ENCODE measurements at regions not wholly inside any gene's neighbourhood (a gene's known extent, or its start where the extent isn't known, plus 50 kb on each side); places are given as distances from the start of the nearest gene placed in this dataset.

DNA sequence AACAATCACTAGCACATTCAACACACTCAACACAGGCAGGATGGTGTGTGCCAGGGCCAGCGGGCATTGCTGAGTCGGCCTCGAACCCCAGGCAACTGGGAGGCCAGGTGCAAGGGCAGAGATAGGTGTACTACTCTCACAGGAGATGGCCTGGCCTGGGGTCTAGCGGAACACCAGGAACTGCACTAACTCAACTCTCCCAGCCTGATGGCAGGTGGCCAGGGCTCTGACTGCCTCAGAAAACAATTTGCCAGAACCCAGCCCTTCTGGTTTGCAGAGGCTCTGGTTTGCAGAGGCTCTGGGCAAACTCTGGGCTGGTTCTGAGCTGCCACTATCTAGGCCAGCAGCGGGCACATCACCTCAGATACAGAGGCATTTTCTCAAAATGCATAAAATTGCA is 229.2 kb upstream of the CHRNA7 start:
- no peak for DNase-seq (ENCODE audit: extremely low read depth in 1 of 2, low read depth in 1 of 2)

DNA sequence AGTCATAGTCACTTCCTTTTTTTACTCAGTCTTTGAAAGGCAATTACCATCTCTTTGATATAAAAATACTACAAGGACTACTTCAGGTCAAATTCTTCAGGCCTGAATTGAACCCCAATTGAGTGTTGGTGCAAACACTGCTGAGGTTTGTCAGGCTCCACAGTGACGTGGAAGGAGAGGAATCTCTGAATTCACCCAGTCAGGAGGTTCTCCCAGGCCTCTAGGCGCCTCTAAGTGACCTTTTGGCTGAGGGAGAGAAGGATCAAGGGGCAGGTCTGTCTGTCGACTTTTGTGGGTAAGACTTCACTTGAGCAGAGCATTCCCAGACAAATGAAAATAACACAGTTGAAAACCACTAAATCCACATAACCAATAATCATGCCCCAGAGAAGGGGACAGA is 227.6 kb upstream of the CHRNA7 start:
- DNase-seq (ENCODE audit: extremely low read depth in 1 of 2, low read depth in 1 of 2), result no peak

DNA sequence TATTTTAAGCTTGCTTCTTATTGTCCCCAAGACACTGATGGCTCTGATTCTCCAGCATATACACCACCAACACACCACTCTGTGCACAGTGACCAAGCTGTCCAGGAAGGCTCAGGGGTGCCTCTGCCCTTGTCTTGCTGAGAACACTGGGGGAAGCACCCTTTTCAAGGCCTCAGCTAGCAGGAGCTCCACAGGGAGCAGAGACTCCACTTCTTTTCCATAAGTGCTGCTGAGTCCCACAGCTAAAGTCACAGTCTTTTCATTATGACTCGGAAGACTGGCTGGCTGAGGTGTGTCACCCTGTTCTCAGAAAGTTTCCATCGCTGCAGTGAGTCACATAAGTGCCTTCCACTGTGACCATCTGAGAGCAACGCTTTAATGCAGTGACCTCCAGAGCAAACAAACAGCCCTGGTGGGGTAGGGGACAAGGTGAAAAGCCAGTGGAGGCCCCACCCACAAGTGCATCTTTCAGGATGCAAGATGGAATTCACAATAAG is 226.9 kb upstream of the CHRNA7 start:
- peak in 1 of 2 donors; percentile 2 for DNase-seq (ENCODE audit: extremely low read depth in 1 of 2, low read depth in 1 of 2)

DNA sequence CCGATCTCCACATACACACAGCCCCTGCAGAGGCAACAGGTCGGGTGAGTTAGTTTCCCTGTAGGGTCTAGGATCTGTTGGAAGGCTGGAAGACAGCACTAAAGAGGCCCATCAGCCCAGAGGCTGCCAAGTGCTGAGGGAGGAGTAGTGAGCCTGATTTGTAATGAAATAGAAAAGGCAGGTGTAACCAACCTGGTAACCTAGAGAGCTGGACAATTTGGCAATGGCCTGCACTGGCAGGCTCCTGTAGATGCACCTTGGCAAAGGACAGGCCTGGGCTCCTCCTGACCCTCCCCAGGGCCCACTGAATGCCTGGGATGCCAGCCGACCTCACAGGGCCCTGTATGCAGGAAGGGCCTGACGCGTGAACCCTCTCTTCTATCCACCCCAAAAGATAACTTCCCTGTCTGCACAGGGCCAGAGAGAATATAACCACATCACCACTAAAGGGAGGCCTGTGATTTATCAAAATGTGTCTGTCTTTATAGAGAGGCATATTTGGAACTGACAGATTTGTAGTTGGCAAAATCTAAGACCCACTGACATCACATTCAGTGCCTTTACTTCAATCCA is 225.1 kb upstream of the CHRNA7 start:
- DNase-seq (ENCODE audit: extremely low read depth in 1 of 2, low read depth in 1 of 2), result no peak

DNA sequence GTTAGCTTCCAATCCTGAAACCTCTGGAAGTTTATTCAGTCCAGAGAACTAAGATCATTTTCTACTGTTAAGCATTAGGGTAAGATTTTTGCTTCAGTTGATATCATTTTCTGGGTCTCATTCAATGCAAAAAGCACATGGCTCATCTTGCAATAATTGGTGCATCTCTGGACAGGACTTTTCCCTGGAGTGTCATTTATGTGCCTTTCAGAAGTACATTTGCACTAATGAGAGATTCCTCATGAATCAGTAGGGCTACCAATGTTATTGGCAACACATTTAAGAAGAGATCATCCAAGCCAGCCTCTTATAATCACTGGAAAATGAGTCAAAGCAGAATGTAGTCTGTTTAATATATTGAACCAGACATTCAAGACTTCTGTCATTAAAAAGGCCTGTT is 224.2 kb upstream of the CHRNA7 start:
- no peak for DNase-seq (ENCODE audit: extremely low read depth in 1 of 2, low read depth in 1 of 2)

DNA sequence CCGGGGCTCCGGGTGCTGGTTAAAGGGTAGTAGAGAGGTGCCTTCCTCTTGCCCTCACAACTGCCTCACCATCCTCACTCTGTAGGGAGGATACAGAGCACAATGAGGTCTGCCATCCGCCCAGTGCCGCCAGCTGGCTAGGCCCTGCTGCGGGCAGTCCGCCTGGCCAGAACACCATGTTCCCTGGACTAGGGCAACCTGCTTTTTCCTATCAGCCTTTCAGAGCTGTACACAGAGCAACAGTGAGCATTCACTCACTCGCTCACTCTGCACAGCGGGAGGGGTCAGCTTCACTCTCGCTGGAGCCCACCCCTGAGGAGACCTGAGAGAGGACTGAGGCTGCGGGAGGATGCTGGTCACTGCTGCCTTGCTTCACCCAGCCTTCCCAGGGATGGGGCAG is 218.7 kb upstream of the CHRNA7 start:
- no peak for DNase-seq (ENCODE audit: extremely low read depth in 1 of 2, low read depth in 1 of 2)

DNA sequence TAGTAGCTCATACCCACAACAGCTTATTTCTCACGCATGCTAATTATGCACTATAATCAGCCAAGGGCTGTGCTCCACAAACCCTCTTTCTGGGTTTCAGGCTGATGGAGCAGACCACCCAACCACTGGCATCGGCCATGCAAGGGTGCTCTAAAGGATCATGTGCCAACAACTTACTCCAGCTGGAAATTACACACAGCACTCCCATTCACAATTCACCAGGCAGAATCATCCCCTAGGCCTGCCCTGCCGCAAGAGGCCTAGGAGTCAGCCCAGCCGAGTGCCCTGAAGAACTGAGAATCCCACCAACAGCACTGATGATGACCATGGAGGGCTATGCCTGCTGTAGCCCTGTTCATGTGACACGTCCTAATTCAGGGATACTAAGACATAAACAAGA is 216.2 kb upstream of the CHRNA7 start:
- DNase-seq (ENCODE audit: extremely low read depth in 1 of 2, low read depth in 1 of 2), result no peak

DNA sequence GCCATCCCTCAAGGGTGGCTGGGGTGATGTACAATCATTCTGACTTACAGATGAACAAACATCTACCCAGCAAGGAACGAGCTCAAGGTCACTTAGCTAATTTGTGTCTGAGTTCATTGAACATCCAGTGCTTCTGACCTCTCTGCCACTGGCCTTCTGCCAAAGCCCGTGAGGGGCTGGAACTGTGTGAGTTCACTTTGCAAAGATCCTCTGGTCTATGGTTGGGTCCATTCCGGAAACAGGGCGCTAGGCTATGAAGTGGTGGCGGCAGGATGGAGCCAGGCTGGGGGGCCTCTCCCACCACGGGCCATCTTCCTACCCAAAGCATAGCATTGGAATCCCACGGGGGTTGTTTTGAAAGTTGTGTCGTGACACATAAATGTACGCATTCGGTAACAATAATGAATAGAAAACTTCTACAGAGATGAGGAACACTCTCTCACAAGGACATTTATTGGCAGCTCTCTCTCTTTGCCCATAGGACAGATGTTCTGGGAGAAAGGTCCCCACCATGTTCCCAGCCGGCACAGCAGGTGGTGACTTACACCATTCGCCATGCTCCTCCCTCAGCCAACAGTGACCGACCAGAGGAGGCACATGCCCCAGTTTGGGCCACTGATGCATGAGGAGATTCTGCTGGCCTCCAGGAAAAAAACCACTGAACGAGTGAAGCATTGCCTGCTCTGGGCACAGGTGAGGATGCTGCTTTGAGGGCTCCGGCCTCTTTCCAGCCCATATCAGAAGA is 214.7 kb upstream of the CHRNA7 start:
- no peak for DNase-seq (ENCODE audit: extremely low read depth in 1 of 2, low read depth in 1 of 2)

DNA sequence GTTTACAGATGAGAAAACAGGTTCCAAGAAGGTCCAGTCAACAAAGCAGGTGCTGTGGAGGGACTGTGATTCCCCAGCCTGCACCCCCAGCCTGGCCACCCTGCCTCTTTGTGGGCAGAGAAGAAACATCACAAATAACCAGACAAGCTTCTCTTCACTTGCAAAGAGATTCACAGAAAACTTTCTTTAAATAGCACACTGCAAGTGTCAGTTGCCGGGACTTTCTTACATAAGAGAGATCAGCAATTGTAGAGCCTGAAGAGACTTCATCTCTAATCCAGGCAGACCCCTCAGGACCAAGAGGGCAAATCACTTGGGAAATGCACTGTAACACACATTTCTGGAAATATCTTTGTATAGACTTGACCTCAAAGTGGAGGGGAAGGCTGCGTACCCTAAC is 207.9 kb upstream of the CHRNA7 start:
- no peak for DNase-seq (ENCODE audit: extremely low read depth in 1 of 2, low read depth in 1 of 2)

DNA sequence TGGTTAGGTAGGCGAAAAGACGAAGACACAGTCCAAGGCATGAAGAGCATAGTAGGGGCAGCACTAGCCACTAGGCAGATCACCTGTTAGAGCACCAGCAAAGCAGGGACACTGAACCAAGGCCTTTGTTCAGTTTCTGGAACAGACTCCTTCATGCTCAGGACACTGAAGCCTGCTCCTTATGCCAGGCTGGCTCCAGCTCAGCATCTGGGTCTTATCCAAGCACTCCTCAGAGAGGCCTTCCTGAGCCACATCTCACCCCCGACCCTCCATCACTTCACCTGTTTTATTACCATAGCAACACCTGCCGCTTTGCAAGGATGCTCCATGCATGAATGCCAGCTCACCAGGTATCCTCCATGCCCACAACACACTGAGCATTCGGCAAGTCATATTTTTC is 206.3 kb upstream of the CHRNA7 start:
- DNase-seq (ENCODE audit: extremely low read depth in 1 of 2, low read depth in 1 of 2), result no peak

DNA sequence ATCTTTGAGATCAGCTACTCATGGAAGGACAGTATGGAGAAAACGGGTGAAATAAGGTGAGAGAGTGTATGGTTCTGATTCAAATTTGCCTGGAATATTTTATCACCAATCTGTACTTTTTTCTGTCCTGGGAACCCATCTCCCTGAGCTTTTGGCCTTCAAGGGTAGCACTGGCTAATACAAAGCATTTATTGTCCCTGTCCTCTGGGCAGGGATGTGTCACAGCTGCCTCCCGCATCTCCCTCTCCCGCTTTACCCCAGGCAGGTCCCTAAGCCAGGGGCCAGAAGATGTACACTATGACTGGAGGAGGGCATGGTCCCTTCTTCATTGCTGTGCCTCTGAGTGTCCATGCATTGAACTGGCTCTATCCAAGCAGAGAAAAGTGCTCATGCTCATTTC is 201.7 kb upstream of the CHRNA7 start:
- DNase-seq (ENCODE audit: extremely low read depth in 1 of 2, low read depth in 1 of 2), result no peak

DNA sequence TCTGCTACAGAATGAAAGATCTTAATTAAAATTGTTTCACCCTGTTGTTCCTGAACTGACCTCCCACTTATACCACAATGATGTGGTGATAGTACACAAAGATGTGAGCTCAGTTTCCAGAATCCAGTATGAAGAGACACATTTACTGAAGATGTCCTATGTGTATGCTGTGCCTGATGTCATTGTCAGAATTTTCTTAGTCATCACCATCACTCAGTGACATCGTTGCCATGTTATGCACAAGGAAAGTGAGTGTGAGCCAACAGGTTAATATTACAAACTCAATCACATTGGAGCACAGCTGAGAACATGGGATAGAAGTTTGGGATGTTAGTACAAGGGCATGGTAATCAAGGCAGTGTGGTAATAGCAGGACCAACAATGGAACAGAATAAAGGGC is 199.7 kb upstream of the CHRNA7 start:
- DNase-seq (ENCODE audit: extremely low read depth in 1 of 2, low read depth in 1 of 2), result no peak

DNA sequence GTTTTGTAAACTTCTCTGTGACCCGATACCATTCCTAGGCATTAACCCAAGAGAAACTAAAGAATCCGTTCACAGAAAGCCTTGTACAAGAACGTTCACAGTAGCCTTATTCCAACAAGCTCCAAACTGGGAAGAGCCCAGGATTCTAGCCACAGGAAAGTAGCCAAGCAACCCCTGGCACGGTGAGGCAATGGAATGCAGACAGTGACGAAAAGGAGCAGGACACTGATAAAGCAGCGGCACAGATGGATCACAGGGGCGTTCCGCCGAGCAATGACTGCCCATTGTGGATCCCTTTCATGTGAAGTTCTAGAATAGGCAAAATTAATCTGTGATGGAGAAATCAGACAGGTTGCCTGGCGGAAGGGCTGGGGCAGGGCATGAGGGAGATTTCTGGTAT is 198.7 kb upstream of the CHRNA7 start:
- no peak for DNase-seq (ENCODE audit: extremely low read depth in 1 of 2, low read depth in 1 of 2)

DNA sequence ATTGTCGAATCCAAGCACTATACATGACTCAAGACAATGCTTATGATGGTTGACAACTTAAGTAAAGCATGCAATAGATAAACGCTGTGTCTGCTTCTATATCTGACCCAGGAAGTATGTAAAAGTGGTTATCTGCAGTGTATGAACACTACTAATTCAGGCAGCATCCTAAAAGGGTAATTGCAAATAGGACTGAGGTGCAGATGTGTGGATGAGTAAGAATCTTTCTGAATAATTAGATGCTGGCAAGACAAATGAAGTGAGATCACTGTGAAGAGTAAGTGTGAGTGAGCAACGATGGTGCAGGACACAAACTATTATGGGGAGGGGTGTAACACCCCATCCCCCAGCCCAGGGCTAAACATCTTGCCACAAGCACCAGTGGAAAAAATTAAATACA is 195.7 kb upstream of the CHRNA7 start:
- DNase-seq (ENCODE audit: extremely low read depth in 1 of 2, low read depth in 1 of 2), result no peak

DNA sequence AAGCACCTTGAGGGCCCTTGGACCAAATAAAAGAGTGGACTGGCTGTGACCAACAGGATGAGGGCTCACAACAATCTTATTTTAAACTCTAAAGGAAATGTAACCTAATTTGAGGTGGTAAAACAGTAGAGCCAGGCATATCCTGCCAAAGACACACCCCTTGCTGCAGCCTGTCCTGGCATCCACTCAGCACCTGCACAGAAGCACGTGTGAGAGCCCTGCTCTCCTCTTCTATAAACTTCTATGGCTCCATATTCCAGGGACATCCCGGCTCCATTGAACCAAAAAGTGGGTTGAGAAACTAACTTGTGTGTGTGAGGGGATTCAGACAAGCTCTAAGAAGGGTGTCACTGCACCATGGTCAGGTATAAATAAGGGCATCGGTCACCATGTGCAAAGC is 190.9 kb upstream of the CHRNA7 start:
- no peak for DNase-seq (ENCODE audit: extremely low read depth in 1 of 2, low read depth in 1 of 2)

DNA sequence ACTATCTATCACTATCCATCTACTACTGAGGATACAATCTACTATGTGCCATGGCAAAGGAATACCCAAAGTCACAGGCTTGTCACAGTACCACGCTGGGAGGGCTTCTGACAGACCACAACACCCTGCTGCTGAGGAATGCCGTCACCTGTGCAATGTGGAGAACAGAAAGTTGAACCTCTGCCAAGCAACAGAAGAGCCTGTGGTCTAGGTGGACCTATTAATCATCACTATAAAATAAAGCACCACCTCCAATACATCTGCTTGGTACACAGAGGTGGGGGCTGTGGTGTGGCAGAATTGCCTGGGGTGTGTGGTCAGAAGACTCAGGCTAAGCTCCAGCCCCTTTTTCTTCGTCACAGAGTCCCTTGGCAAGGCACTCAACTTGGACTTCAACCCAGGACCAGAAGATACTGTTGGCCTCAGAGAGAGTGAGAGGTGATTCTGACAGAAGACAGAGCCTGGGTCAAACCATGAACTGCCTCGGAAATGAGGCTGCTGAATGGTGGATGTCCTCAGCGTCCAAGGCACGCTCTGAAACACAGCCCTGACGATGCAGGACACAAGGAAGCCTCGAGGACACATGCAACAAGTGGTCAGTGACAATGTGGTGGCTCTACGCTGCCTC is 189.4 kb upstream of the CHRNA7 start:
- no peak for DNase-seq (ENCODE audit: extremely low read depth in 1 of 2, low read depth in 1 of 2)

DNA sequence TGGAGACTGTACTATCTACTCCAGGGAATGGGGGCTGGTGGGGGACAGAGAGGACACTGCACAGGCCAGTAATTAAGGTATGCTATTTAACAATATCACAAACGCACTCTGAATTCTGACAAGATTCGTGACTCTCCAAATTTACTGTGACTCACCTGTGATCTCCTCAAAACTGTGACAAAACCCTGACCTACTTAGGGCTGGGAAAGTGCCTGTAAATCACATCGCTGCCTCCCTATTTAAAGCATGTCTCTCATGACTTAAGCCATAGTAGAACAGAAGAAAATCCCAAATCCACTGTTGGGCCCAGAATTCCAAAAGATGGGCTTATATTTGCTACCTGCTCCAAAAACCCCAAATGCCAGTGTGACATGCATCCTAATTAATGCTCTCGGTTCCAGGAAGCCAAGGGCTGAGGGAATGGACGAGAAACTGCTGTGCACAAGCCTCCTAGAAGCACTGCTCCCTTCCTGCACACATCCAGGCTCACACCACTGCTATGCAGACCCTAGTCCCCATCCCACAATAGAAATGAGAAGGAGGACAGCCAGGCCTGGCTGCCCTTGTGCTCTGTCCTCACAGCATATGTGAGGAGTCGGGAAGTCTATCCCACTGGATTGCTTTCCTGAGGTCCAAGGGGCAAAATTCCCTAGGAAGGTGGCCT is 187.7 kb upstream of the CHRNA7 start:
- DNase-seq (ENCODE audit: extremely low read depth in 1 of 2, low read depth in 1 of 2), result no peak

DNA sequence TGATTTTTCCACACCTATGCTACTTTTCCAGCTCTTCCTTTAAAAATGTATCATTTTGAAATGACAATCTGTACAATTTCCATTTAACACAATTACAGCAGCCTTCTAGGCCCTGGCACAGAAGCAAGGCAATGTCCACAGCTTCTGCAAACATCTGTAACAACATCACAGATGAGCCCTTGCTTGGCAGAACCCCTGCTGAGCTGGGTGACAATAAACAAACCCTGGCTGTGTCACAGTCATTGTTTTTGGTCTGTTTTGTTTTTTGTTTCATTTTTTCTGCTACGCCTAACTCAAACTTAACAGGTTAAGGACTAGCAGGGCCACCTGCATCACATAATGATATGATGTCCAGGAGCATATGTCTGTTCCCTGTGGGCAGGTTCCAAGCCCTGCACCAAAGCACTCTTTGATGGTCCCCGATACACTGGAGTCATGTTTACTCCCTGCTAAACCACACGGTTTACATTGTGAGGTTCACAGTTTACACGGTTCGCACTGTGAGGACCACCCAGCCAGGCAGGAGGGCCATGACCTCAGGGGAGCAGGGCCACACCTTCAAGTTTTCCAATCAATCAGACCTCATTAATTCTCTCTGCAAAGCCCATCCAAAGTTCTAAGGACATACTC is 186.8 kb upstream of the CHRNA7 start:
- no peak for DNase-seq (ENCODE audit: extremely low read depth in 1 of 2, low read depth in 1 of 2)

DNA sequence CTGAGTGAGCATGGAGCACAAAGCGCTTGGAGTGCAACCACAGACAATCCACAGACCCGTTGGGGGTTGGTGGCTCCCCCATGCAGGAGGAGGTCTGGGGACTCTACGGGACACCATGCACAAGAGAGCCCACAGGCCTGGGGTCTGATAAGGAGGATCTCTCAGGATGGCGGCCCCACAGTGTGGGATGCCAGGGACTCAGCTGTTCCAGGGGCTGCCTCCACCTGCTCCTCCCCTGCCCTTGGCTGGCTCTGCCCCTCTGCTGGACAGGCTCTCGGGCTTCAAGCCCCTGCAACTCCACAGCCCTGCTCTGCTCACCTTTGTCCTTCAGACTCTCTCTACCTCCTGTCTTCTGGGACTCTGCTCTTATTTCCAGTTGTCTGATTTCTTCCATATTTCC is 184.5 kb upstream of the CHRNA7 start:
- no peak for DNase-seq (ENCODE audit: extremely low read depth in 1 of 2, low read depth in 1 of 2)

DNA sequence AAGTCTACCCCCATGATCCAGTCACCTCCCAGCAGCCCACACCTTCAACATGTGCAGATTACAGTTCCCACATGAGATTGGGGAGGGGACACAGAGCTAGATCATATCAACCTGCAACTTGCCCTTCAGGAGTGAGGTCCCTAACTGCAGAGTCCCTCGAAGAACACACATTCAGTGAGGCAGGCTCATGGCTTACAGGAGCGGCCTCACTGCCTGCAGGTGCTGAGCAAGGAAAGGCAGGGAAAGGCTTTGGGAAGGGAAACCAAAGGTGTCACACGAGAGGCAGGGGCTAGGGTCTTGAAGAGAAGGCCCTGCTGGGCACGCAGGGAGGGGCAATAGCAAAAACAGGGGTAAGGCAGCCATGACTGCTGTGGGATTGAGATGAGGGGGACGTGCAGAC is 182.4 kb upstream of the CHRNA7 start:
- DNase-seq (ENCODE audit: extremely low read depth in 1 of 2, low read depth in 1 of 2), result no peak

DNA sequence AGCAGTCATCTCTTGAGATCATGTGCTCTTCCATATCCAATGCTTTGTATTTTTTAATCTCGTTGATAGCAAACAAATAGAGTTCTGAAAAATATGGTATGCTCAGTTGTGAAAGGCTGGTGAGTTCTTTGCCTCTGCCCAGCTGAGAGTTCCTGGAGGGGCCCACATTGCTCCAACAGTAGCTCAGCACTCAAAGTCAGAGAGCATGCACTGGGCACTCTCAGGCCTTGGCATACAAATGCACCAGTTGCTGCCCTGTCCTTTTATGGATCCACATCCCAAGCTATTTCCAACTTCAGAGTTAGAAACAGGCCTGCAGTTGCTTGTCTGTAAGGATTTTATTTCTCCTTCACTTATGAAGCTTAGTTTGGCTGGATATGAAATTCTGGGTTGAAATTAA is 181.7 kb upstream of the CHRNA7 start:
- no peak for DNase-seq (ENCODE audit: extremely low read depth in 1 of 2, low read depth in 1 of 2)
